DMS79 (cell line): ENCODE measurements at regions not wholly inside any gene's neighbourhood (a gene's known extent, or its start where the extent isn't known, plus 50 kb on each side); places are given as distances from the start of the nearest gene placed in this dataset.
A peak's percentile ranks its signal among the peaks of the same experiment; 100 is the strongest.

Experiments used
- DNase-seq: peaks from one replicate; lab custom pipeline; 2025; lab: John Stamatoyannopoulos, UW

DNA sequence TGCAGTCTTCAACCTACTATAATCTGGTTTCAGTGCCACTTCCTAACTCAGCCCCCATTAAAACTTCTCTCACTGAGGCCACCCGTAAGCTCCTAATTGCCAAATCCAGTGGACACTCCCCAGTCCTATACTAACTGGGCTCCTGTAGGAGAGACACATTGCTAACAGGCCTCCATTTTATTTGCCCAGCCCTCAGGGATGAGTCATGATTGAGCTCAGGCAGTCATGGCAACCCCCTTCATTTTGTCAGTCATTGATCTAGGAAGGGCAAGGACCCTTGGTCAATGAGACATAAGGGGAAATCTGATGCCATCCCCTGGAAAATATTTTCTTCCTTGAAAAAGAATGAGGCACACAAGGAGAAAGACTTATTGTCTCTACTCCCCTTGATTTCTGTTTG lies 70.1 kb upstream of the HIF1A start:
- DNase-seq: no peak

DNA sequence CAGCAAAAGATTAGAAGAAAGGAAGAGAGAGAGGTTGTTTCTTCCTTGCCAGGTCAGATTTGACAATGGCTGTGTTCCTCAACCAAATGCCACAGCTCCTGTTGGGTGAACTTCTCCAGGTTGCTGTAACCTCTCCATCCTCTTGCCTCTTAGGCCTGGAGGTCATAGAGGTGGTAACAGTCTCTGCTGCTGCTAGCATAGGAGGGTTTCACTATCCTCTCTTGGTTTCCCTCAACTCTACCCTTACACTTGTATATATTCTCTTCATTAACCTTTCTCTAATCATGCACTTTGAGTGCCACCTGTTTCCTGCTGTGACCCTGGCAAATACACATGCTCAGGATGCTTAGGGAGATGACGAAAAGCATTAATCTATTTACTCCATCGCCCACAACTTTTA lies 67.7 kb upstream of the HIF1A start:
- no peak for DNase-seq

DNA sequence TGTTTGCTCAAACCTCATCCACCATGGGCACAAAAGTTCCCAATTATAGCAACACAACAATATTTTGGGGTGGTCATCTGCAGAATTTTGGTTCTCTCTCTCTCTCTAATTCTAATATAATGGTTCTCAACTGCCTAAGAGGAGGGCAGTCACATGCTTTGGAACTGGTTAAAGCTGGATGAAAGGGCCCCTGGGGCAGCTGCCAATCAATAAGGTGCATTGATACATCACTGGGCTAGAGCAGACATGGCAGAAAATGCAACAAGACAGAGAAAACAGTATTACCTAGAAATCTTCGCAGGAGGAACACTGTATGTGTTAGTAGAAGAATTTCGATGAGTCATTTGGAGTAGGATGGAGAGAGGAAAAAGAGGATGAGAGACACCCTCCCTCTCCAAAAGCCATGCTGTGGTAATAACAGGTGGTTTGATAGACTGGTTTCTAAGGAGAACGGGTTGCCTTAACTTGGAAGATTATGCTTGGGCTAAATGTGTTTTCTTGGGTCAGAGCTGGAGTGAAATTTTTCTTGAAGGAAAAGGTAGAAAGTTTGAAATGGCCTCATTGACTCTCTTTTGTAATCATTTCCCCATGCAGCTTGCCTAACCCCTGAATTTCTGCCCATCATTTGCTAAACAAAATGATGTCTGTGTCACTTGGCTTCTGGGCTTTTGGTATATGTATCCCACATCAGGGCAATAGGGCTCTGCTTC lies 67.1 kb upstream of the HIF1A start:
- no peak for DNase-seq

DNA sequence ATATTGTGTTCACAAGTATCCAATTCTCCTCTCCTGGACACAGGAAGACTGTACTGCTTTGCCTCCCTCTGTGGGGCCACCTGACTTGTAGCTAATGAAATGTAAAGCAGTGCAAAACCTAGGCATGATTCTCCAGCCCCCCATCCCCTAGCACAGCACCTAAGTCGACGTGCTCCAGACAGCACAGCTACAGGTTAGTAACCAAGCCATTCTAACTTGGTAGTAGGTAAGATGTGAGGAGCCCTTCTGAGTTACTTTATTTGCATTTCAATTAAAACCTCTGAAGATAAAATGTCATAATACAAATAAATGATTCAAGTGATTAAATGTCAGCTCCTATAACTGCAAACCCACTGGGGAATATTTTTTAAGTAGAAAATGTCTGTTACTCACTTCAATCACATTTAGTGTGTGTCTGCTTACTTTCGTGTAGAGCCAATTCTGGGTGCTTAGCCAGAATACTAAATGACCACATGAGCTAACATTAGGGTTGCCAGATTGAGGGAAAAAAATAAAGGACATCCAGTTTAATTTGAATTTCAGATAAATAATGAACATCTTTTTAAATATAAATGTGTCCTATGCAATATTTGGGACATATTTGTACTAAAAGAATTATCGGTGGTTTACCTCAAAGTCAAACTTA lies 64.8 kb upstream of the HIF1A start:
- DNase-seq: no peak

DNA sequence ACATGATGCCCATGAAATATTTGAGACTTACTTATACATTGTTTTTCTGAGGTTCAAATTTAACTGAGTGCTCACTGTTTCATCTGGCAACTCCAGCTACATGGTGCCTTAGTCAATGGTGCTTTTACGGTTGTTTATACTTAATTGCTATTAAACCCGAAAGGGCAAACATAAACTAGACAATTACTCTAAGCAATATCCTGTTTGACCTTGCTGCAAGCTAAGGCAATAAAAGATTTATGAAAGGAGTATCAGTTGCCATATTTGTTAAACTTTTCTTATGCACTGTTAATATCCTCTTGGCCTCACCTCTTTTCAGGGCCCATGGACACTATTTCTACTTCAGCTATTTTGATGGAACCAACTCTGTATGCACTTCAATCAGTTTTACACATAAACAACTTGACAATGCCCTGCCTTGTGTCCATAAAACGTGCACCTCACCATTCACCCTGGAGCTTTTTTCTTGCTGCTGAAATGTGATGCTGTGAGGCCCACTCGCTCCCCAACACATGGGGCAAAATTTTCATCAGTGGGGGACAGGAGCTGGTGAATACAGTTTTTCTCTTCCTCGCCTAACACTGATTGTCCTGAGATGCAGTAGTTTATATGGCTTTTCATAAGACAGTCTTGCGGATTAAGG lies 64.1 kb upstream of the HIF1A start:
- peak; percentile 46 for DNase-seq

DNA sequence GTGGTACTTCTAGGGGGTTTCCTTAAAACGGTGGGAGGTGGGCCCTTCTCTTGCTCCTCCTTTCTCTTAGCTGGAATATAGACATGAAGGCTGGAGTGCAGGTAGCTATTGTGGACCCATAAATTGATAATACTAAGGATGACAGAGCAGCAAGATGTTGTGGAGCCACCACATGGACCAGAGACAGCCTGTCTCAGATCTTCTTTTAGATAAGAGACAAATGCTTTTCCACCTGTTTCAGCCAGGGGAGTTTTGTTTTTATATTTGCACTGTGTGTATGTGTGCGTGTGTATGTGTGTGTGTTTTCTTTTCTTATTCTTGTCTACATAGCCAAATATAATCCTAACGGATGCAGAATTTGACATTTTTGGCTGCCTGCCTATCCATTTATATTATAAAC lies 62.9 kb upstream of the HIF1A start:
- no peak for DNase-seq

DNA sequence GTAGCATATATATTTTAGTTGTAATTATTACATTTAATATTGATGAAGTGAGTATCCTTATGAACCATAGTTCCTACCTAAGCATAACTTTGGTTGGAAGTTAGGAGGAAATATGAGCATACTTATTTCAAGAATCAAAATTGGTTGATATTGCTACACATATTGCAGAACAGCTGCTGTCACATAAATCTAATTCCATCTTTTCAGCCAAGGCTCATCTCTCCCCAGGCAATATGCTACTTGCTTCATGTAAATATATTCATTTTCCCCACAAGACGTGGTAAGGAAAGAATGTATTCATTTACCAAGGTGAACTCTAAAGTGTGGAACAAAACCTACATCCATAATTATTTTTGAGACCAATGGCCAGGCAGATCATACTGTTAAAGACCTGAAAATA lies 62.5 kb upstream of the HIF1A start:
- no peak for DNase-seq

DNA sequence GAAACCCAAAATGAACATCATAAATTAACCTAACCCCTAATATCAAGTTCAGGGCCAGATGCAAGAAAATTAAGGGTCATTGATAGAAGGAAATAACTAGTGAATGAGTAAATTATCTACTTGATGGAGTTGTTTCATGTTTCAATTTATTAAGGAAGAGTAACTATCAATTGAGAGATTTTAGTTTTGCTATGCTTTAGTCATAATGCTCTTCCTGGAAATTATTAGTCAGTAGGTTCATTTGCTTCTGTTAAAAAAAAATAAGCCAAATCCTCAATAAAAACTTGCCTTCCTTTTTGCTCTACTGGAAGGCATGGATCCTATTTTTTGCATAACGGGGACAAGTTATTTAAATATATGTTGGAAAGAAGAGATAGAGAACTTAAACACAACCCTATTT lies 59.0 kb upstream of the HIF1A start:
- DNase-seq: no peak

DNA sequence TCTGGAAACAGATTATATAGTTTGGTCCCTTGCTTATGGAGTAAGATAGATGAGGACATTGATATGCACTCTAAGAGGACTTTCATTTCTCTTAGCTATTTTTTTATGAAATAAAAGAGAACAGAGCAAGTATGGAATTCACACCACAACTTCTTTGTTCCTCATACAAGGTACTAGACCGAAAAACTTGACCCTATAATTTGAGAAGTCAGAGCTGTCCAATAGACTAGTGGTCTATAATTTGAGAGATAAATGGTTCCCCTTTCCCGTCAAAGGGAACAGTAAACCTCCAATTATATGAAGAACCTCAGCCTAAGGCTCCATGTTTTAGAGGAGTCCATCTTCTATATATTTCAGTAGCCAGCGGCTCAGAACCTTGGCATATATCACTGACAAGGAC lies 58.5 kb upstream of the HIF1A start:
- no peak for DNase-seq

DNA sequence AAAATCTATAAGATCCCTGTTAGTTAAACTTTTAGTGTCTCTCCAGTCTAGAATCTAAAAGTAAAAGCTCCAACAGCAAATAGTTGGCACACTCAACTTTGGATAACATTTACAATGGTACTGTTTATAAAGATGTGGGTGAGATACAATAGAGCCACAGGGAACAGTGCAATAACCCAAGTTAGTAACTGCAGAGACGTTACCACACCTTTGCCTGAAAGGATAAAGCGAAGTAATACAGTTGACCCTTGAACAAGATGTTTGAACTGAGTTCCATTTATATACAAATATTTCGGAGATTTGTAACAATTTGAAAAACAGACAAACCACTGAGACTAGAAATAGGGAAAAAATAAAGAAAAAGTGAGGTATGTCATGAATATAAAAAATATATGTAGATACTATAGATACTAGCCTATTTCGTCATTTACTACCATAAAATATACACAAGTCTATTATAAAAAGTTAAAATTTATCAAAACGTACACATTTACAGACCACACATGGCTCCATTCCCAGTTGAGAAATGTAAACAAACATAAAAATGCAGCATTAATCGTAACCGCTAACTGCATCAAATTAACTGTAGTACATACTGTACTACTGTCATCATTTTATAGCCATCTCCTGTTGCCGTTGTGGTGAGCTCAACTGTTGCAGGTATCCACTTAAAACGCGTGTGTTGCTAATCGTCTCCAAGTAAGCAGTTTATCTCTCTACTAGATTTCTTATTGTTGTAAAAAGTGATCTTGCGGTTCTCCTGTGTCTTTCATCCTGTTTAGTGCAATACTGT lies 56.5 kb upstream of the HIF1A start:
- DNase-seq: no peak

DNA sequence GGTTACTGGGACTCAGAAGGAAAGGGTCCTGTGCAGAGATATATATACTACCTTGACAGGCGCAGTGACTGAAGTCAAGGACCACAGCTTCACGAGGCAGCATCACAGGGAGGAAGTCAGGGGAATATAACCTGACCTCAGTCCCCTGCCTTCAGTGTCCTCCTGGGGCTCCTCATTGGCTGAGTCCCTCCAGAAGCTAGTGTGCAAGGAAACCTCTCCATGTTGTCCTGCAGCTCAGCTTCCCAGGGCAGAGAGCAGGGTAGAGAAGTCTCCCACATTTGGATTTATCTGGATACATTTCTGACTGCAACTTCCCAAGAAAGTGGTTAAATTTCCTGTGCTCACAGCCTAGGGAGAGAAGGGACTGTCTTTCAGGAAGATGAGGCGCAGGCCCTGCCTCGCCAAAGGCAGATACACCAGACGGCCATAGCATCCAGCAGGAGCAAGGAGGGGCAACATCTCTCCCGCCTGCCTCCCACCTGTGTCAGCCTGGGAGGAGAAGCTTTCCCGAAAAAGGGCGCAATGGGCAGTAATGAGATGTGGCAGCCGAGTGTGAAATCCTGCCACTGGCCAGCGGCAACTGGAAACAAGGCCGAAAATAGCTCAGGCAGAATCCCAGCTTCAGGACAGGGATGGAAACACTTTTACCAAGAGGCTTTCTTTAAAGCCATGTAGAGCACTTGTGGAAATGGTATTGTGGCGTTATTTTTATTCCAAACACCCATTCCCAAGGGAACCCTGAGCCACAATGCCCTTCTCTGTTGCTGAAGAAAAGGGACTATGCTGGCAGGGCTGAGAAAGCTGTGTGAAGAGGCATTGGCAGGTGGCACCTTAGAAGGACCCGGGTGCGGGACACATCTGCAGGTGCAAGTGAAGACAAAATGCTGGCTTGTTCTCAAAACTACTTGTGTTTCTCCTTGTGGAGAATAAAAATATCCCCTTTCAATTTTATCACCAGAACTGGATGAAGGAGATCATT lies 54.9 kb upstream of the HIF1A start:
- DNase-seq: peak; percentile 74

DNA sequence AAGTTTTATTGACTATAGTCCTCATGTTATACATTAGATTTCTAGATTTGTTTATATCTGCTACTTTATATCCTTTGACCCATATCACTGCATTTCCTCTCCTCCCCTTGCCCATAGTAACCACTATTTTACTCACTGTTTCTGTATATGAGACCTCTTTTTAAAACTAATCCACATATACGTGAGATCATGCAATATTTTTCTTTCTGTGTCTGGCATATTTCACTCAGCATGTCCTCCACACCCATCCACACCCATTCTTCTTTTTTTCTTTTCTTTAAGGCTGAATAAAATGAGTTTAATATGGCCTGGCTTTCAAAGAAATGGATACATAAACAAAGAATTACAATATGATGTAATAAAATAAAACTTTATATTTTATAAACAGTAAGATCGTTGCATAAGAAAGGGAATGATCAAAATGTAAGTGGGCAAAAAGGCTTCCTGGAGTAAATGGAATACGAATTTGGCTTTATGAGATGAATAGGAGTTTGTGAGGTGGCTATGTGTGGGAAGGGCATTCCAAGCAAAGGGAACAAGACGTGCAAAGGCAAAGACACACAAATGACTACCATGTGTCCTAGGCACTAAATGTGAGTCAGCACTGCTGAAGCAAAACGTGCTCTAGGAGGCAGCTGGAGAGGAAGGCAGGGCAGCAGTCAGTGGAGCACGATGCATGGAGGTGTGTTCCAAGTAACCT lies 53.2 kb upstream of the HIF1A start:
- peak; percentile 25 for DNase-seq

DNA sequence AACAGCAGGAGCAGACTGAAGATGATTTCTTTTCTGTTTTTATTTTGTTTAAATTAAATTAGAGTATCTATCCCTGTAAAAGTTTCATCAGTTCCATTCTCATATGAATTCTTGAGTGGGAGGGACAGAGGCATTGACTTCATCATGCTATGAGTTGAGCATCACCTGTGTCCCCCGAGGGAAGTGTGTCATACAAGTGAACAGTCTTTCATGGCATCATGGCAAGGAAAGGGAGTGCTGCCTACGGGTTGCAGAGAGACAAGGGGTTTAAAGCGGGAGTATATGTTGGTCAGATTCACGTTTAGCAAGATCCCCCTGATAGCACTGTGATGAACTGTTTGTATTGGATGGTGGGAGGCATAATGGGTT lies 52.7 kb upstream of the HIF1A start:
- DNase-seq: no peak

DNA sequence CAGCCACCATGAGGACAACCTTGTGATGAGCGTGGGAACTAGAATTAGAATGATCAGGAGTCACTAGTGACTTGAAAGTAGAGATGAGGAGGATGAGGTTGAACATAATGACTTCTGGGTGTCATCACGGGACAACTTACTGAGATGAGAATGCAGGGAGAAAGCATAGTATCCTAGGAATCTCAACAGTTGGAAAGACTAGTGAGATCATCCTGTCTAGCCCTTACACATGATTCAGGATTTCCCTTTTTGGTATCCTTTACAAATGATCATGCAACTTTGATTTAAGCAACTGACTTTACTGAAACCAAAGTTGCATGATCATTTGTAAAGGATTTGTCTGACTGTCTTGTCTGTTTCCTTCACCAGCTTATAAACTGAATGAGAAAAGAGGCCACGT lies 51.8 kb upstream of the HIF1A start:
- DNase-seq: no peak

DNA sequence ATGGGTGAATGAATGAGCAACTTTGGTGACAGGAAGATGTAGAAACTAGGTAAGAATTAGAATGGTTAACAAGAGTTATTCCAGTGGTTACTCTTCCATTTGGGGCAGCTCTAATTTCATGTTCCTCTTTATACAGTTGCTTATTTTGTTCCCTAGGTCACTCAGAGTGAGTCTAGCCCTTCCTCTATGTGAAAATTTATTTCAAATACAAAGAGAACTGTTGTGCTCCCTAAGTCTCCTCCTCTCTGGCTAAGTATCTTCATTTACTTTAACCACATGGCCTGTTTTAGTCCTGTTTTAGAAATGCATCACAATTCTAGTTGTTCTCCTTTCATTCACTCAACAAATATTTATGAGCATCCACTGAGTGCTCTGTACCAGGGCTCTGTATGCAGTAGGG lies 51.1 kb upstream of the HIF1A start:
- no peak for DNase-seq

DNA sequence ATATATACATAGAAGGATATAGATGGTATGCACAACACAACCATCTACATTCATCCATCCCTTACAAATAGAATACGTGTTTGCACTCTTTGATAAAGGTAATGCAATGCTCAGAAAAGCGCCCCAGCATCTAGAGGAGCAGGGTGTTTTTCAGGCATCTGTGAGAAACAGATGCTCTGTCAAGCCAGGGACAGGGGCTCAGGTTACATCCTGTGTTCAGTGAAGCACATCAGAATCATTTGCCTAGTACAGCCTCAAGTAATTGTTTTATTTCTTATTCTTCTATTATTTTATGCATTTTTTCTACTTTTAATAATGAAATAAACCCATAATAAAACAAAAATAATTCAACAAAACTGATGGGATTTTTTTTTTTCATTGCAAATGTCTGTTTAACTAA lies 50.5 kb upstream of the HIF1A start:
- peak; percentile 72 for DNase-seq

DNA sequence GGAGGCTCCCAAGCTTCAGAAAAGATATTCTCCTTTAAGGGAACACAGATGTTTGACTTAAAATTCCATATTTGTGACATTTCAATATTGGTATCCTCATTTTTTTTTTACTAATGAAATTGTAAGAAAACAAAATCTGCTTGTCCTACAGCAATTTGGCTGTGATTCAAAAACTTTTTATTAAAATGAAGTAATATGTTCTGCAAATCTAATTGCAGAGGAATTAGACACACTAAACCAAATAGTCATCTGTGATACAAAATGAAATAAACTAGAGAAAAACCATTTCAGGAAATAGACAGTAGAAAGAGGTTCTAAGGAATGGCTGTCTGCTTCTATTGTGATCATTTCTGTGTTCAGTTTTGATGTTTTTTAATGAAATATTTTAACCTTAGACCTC lies 50.1 kb upstream of the HIF1A start:
- no peak for DNase-seq
